ENCODE measurements at regions not wholly inside any gene's neighbourhood (a gene's known extent, or its start where the extent isn't known, plus 50 kb on each side); places are given as distances from the start of the nearest gene placed in this dataset.

DNA sequence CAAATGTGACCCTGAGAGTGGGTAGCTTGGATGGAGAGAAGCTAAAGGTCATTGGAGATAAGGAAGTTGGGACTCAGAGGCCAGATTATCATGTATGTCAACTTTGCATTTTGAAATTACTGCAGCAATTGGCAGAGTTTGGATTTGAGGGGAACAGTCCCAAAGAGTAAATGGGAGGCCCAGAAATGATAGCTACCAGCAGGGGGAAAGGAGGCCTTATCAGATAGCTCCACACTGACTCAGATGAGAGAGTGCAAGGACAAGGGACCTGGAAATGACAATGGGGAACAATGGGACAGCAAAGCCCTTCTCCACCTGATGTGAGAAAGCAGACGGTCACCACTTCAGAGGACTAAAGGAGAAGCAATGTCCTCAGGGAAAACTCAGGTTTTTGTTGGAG is 201.5 kb upstream of the JADE1 start:
- Histone ChIP-seq H3K36me3 (ENCODE audit: insufficient read depth, low read length) (no peaks in the 10 kb centered on the region), H3K79me2 (ENCODE audit: insufficient read depth, low read length) (no peaks in the 10 kb centered on the region), H3F3A (ENCODE audit: insufficient read depth, low read length) (no peaks in the 10 kb centered on the region), H3K27me3 (ENCODE audit: insufficient read depth, low read length) (no peaks in the 10 kb centered on the region), H3K4me2 (ENCODE audit: low read length) (no peak overlapping the region), H3K4me1 (ENCODE audit: insufficient read depth, low read length, severe bottlenecking) (no peaks in the 10 kb centered on the region), H3K27ac (ENCODE audit: low read depth, low read length, poor library complexity, severe bottlenecking) (no peak overlapping the region), H3K9me3 (ENCODE audit: low read length) (no peaks in the 10 kb centered on the region), H3K4me3 (ENCODE audit: low read depth, low read length, poor library complexity, severe bottlenecking) (no peak overlapping the region), H3K9ac (ENCODE audit: low read length) (no peak overlapping the region), H3K9me2 (ENCODE audit: low read depth, low read length) (no peaks in the 10 kb centered on the region), H4K20me1 (ENCODE audit: insufficient read depth, low read length) (no peaks in the 10 kb centered on the region), H2AFZ (ENCODE audit: low read length) (no peak overlapping the region)
- TF ChIP-seq CTCF (IDR thresholded peaks at IDR 0.05; ENCODE audit: low read length) (no peak), EZH2 (IDR thresholded peaks at IDR 0.05; ENCODE audit: borderline replicate concordance, low read length) (no peak)

DNA sequence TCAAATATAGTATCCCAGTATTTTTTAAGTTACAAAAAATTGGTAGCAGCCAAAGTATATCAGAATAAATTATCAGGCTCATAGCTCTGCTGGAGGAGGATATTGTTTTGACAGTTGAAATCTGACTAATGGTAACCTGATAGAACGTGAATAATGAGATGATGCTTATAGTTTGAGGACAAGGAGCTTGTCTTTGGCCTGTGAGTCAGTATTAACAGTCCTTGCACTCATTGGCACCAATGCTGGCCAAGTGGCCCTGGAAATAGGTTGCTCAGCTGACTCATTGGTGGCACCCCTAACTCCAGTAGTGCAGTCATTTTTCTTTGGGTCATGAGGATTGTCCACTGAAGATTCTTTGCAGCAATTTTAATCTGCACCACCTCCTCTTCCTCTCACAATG is 203.3 kb upstream of the JADE1 start:
- TF ChIP-seq CTCF (IDR thresholded peaks at IDR 0.05; ENCODE audit: low read length) (no peak), EZH2 (IDR thresholded peaks at IDR 0.05; ENCODE audit: borderline replicate concordance, low read length) (no peak)
- no peak overlapping the region for H3K27ac ChIP-seq (ENCODE audit: low read depth, low read length, poor library complexity, severe bottlenecking)

DNA sequence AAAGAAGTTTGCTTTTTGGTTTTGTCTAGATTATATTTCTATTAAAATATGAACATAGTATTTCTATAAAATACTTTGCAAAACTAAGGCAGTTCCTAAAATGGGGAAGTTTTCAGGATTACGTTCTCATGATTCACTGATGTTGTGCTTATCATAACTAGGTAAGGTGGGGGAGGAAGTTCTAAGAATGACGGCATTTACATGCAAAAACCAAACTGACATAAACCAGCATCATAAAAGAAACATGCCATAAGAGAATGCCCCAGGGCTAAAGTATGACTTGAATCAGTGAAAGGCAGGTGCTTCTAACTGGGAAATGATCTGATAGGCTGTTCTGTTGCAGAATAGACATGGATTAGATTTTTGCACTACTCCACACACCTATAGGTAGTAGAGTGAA is 204.7 kb upstream of the JADE1 start:
- Histone ChIP-seq H3K27ac (ENCODE audit: low read depth, low read length, poor library complexity, severe bottlenecking) (no peak overlapping the region), H3K36me3 (ENCODE audit: insufficient read depth, low read length) (no peaks in the 10 kb centered on the region), H4K20me1 (ENCODE audit: insufficient read depth, low read length) (no peaks in the 10 kb centered on the region), H3F3A (ENCODE audit: insufficient read depth, low read length) (no peaks in the 10 kb centered on the region), H3K9ac (ENCODE audit: low read length) (no peak overlapping the region), H3K4me1 (ENCODE audit: insufficient read depth, low read length, severe bottlenecking) (no peaks in the 10 kb centered on the region), H3K9me2 (ENCODE audit: low read depth, low read length) (no peaks in the 10 kb centered on the region), H3K4me2 (ENCODE audit: low read length) (no peak overlapping the region), H2AFZ (ENCODE audit: low read length) (no peak overlapping the region), H3K27me3 (ENCODE audit: insufficient read depth, low read length) (no peaks in the 10 kb centered on the region), H3K4me3 (ENCODE audit: low read depth, low read length, poor library complexity, severe bottlenecking) (no peak overlapping the region), H3K79me2 (ENCODE audit: insufficient read depth, low read length) (no peaks in the 10 kb centered on the region), H3K9me3 (ENCODE audit: low read length) (no peaks in the 10 kb centered on the region)
- no peak for TF ChIP-seq EZH2 (IDR thresholded peaks at IDR 0.05; ENCODE audit: borderline replicate concordance, low read length)
- TF ChIP-seq CTCF (IDR thresholded peaks at IDR 0.05; ENCODE audit: low read length), result no peak

More for the DNA sequence above, 203.3 kb upstream of the JADE1 start:
- Histone ChIP-seq H3K9me2 (ENCODE audit: low read depth, low read length) (no peaks in the 10 kb centered on the region), H2AFZ (ENCODE audit: low read length) (no peak overlapping the region), H3K4me1 (ENCODE audit: insufficient read depth, low read length, severe bottlenecking) (no peaks in the 10 kb centered on the region), H3K9ac (ENCODE audit: low read length) (no peak overlapping the region), H3K27me3 (ENCODE audit: insufficient read depth, low read length) (no peaks in the 10 kb centered on the region), H3K4me2 (ENCODE audit: low read length) (no peak overlapping the region), H3K4me3 (ENCODE audit: low read depth, low read length, poor library complexity, severe bottlenecking) (no peak overlapping the region), H3K79me2 (ENCODE audit: insufficient read depth, low read length) (no peaks in the 10 kb centered on the region), H4K20me1 (ENCODE audit: insufficient read depth, low read length) (no peaks in the 10 kb centered on the region), H3K36me3 (ENCODE audit: insufficient read depth, low read length) (no peaks in the 10 kb centered on the region), H3K9me3 (ENCODE audit: low read length) (no peaks in the 10 kb centered on the region), H3F3A (ENCODE audit: insufficient read depth, low read length) (no peaks in the 10 kb centered on the region)
